ENCODE measurements at regions not wholly inside any gene's neighbourhood (a gene's known extent, or its start where the extent isn't known, plus 50 kb on each side); places are given as distances from the start of the nearest gene placed in this dataset.

DNA sequence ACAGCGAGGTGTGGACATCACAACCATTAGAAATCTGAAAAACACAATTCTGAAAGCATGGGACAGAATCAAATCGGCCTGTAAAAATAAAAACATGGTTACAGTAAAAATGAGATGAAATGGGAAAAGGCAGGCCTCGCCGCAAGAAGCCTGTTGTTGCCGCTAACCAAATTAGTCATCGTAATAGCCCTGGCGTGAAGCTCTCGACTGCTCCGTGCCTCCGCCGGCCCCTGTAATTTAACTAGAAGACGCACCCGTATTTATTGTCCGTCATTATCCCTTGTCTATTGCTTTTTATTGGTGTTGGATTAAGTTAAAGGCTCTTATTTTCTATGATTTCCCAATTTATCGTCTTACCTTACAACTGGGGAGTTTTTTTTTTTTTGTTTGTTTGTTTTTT lies 334.6 kb upstream of the EEF2KMT start:
- TF ChIP-seq, protein P1, sequence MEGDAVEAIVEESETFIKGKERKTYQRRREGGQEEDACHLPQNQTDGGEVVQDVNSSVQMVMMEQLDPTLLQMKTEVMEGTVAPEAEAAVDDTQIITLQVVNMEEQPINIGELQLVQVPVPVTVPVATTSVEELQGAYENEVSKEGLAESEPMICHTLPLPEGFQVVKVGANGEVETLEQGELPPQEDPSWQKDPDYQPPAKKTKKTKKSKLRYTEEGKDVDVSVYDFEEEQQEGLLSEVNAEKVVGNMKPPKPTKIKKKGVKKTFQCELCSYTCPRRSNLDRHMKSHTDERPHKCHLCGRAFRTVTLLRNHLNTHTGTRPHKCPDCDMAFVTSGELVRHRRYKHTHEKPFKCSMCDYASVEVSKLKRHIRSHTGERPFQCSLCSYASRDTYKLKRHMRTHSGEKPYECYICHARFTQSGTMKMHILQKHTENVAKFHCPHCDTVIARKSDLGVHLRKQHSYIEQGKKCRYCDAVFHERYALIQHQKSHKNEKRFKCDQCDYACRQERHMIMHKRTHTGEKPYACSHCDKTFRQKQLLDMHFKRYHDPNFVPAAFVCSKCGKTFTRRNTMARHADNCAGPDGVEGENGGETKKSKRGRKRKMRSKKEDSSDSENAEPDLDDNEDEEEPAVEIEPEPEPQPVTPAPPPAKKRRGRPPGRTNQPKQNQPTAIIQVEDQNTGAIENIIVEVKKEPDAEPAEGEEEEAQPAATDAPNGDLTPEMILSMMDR (IDR thresholded peaks at IDR 0.05) = no peak
- no peak for TF ChIP-seq EP300 (IDR thresholded peaks at IDR 0.05)
- no peak for TF ChIP-seq POLR2AphosphoS5 (IDR thresholded peaks at IDR 0.05)
